ENCODE measurements at regions not wholly inside any gene's neighbourhood (a gene's known extent, or its start where the extent isn't known, plus 50 kb on each side); places are given as distances from the start of the nearest gene placed in this dataset.

DNA sequence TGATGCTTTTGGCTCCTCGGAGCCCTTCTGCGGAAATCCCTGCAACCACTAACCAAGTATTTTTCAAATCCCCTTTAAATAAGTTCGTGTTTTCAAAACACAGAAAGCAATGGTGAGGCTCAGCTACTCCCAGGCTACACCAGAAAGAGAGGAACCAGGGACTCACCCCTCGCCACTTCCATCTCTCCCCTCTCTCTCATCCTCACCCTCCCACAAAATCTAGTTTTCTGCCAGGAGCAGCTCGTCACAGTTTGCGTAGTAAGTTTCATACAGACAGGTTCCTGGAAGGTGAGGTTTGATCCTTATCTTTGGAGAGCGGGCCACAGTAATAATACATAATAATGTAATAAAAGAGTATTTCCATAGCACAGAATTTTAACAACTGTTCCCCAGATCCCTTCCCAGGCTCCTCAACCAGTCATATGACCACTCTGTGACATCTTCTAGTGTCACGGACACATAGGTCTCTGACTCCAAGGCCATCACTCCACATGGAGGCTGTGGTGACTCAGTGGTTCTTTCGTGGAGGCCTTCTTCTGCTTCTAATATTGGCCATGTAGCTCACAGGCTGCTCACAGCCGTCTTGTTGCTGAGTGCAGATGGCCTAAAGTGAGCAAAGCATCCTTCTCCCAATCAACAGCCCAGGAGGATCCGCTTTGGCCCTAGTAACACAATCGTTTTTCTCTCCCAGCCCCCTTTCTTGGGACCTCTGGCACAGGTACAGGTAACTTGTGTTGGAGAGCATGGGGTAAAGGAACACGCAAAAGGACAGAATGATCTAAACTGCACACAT lies 295.7 kb downstream of the CDC5L start:
- H3K4me3 ChIP-seq (replicated peaks; ENCODE audit: low read depth, low read length) = no peak overlapping the region
- no peak for DNase-seq (ENCODE audit: low read depth)
- TF ChIP-seq, protein P1, sequence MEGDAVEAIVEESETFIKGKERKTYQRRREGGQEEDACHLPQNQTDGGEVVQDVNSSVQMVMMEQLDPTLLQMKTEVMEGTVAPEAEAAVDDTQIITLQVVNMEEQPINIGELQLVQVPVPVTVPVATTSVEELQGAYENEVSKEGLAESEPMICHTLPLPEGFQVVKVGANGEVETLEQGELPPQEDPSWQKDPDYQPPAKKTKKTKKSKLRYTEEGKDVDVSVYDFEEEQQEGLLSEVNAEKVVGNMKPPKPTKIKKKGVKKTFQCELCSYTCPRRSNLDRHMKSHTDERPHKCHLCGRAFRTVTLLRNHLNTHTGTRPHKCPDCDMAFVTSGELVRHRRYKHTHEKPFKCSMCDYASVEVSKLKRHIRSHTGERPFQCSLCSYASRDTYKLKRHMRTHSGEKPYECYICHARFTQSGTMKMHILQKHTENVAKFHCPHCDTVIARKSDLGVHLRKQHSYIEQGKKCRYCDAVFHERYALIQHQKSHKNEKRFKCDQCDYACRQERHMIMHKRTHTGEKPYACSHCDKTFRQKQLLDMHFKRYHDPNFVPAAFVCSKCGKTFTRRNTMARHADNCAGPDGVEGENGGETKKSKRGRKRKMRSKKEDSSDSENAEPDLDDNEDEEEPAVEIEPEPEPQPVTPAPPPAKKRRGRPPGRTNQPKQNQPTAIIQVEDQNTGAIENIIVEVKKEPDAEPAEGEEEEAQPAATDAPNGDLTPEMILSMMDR (IDR thresholded peaks at IDR 0.05; ENCODE audit: low read length, missing control alignments) = no peak

DNA sequence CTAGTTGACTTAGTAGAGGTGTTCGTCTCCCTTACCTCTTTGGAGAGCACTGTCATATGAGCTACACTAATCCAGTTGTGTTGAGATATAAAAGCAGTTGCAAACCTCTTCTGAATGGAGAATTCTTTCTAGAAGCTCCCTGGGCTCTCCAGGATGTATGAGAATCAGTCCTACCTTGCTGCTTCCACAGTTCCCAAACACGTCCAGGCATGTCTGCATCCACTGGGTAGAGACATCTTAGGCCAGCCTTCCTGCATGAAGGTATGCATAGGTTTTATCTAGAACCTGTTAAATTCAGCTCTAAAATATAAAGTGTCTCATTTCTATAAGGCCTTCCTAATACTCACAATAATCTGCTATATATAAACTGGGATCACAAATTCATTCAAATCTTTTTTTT lies 297.7 kb downstream of the CDC5L start:
- DNase-seq (ENCODE audit: low read depth) = no peak
- TF ChIP-seq, protein P1 (IDR thresholded peaks at IDR 0.05; ENCODE audit: low read length, missing control alignments) = no peak
- no peak overlapping the region for H3K4me3 ChIP-seq (replicated peaks; ENCODE audit: low read depth, low read length)

DNA sequence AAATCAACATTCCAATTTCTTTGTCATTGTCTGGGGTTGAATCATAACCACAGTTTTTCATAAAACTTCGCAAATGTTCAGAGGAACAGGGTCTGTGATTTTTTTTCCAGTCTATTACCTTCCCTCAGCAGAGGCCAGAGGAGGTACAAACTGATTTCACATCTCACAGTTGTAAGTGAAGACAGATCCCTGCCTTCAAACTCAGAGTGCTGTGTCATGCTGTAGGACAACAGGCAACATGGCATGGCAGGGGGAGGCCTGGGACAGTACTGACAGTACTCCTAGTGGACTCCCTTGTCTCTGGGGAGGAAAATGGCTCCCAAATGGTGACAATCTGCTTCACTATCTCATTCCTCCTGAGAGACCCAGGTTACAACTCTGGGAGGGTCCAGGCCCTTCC lies 308.6 kb downstream of the CDC5L start:
- peak; percentile 48 for DNase-seq (ENCODE audit: low read depth)
- H3K4me3 ChIP-seq (replicated peaks; ENCODE audit: low read depth, low read length) = no peak overlapping the region
- TF ChIP-seq, protein P1 (IDR thresholded peaks at IDR 0.05; ENCODE audit: low read length, missing control alignments) = no peak

DNA sequence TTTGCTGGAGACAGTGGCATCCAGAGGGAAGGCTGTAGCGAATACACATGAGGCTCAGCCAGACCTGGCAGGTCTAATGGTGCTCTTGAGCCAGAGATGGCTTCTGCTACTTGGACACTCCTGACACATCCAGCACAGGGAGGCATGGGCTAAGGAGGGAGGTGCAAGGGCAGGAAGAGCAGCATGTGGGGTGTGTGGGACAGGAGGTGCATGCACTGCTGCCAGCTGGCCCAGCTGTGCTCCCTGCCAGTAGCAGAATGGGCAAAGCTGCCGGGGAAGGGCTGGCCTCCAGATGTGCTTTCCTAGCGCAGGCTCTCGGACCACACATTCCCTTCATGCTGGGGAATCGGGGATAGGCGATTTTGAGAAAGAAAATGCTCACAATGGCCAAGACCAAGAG lies 309.2 kb downstream of the CDC5L start:
- TF ChIP-seq, protein P1 (IDR thresholded peaks at IDR 0.05; ENCODE audit: low read length, missing control alignments) = no peak
- no peak overlapping the region for H3K4me3 ChIP-seq (replicated peaks; ENCODE audit: low read depth, low read length)
- no peak for DNase-seq (ENCODE audit: low read depth)

DNA sequence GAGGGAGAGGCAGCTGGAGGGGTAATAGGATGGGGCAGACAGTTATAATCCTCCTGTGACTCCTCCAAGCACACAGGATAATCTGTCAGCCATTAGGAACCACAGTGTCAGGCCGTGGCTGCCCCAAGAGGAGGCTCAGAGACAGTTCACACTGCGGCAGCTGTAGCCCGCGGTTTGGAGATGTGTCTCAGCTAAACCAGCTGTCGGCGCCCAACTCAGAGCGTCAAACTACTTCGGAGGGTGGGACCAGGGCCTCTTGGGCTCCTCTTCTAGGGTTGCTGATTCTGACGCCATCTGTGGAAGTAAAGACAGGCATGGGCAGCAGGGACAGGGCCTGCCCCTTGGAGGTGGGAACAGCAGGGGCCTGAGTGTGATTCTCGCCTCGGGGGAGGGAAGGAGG lies 309.8 kb downstream of the CDC5L start:
- TF ChIP-seq, protein P1 (IDR thresholded peaks at IDR 0.05; ENCODE audit: low read length, missing control alignments) = no peak
- peak; percentile 20 for DNase-seq (ENCODE audit: low read depth)
- no peak overlapping the region for H3K4me3 ChIP-seq (replicated peaks; ENCODE audit: low read depth, low read length)

DNA sequence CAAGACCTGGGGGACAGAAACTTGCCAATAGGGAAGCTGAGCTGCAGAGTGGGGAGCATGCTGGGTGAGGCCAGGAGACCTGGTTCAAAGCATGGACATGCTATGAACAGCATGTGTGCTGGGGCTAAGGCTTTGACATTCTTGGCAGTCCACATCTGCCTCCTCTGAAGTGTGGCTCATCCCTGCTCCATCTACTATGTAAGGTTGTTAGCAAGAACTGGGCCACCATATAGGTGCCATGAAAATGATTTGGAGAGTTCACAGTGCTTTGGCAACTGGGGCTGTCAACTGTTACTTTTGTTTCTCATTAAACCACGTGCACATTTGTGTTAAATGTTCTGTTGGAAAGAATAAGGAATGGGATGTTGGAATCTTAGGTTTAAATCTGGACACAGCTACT lies 311.1 kb downstream of the CDC5L start:
- no peak overlapping the region for H3K4me3 ChIP-seq (replicated peaks; ENCODE audit: low read depth, low read length)
- TF ChIP-seq, protein P1 (IDR thresholded peaks at IDR 0.05; ENCODE audit: low read length, missing control alignments) = no peak
- no peak for DNase-seq (ENCODE audit: low read depth)

DNA sequence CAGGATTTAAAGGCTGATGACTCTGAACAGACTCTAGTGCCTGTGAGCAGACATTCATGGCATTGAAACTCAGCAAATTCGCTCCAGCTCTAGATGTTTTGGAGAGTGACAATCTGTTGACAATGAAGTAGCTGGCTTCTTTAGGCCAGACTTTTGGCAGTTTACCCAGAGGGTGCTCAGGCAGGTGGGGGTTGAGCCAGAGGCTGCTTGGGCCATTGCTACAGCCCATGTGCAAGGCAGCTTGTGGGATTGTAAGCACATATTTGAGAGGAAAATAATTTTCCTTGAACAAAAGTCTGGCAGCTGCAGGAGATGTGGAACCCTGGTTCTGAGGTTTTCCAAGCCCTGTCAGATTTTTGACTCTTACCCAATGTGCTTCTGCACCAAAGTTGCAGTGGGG lies 311.6 kb downstream of the CDC5L start:
- no peak overlapping the region for H3K4me3 ChIP-seq (replicated peaks; ENCODE audit: low read depth, low read length)
- TF ChIP-seq, protein P1 (IDR thresholded peaks at IDR 0.05; ENCODE audit: low read length, missing control alignments) = no peak
- DNase-seq (ENCODE audit: low read depth) = no peak
